OCI-LY1 (cell line): ENCODE measurements at regions not wholly inside any gene's neighbourhood (a gene's known extent, or its start where the extent isn't known, plus 50 kb on each side); places are given as distances from the start of the nearest gene placed in this dataset.

Experiments used
- H2AFZ ChIP-seq: fragments of 200-600 bp; sonication (generic), shearing (Covaris generic); 2 replicates; pipeline ENCODE4 v1.6.0; 2014; ENCODE audit warnings: antibody characterized with exemption, mild to moderate bottlenecking, low read length
- H3F3A ChIP-seq: fragments of 200-600 bp; sonication (generic), shearing (Covaris generic); 2 replicates; pipeline ENCODE4 v1.6.0; 2014; ENCODE audit warnings: mild to moderate bottlenecking, antibody characterized with exemption, low read length, moderate library complexity; ENCODE audit not compliant: insufficient read depth
- H3K27ac ChIP-seq: fragments of 200-600 bp; sonication (generic); 2 replicates; pipeline ENCODE4 v1.5.1; 2014; ENCODE audit warnings: low read length, mixed run types, mild to moderate bottlenecking, low read depth; ENCODE audit not compliant: poor library complexity, severe bottlenecking
- H3K27me3 ChIP-seq: fragments of 200-600 bp; sonication (generic); 2 replicates; pipeline ENCODE4 v1.6.0; 2014; ENCODE audit warnings: antibody characterized with exemption, mild to moderate bottlenecking, low read length, moderate library complexity; ENCODE audit not compliant: insufficient read depth
- H3K36me3 ChIP-seq: fragments of 200-600 bp; sonication (generic); 2 replicates; pipeline ENCODE4 v1.6.1; 2014; ENCODE audit warnings: mild to moderate bottlenecking, antibody characterized with exemption, low read length, moderate library complexity, mixed read lengths; ENCODE audit not compliant: insufficient read depth
- H3K4me1 ChIP-seq: fragments of 200-600 bp; sonication (generic); 2 replicates; pipeline ENCODE4 v1.5.1; 2014; ENCODE audit warnings: mild to moderate bottlenecking, low read length, moderate library complexity; ENCODE audit not compliant: insufficient read depth, severe bottlenecking
- H3K4me2 ChIP-seq: fragments of 200-600 bp; sonication (generic), shearing (Covaris generic); 2 replicates; pipeline ENCODE4 v1.6.1; 2014; ENCODE audit warnings: low read length
- H3K4me3 ChIP-seq: fragments of 200-600 bp; sonication (generic); 2 replicates; pipeline ENCODE4 v1.5.1; 2014; ENCODE audit warnings: low read length, low read depth, mild to moderate bottlenecking, mixed read lengths; ENCODE audit not compliant: poor library complexity, severe bottlenecking
- H3K79me2 ChIP-seq: fragments of 200-600 bp; shearing (Covaris generic); 2 replicates; pipeline ENCODE4 v1.6.1; 2016; ENCODE audit warnings: mixed run types, low read length, mixed read lengths; ENCODE audit not compliant: insufficient read depth
- H3K9ac ChIP-seq: fragments of 200-600 bp; sonication (generic), shearing (Covaris generic); 2 replicates; pipeline ENCODE4 v1.6.1; 2014; ENCODE audit warnings: mild to moderate bottlenecking, low read length, mixed read lengths
- H3K9me2 ChIP-seq: fragments of 200-600 bp; sonication (generic), shearing (Covaris generic); 2 replicates; pipeline ENCODE4 v1.6.1; 2014; ENCODE audit warnings: low read depth, mild to moderate bottlenecking, low read length, mixed read lengths
- H3K9me3 ChIP-seq: fragments of 200-600 bp; shearing (Covaris generic); 2 replicates; pipeline ENCODE4 v1.6.1; 2014; ENCODE audit warnings: low read length, mixed read lengths
- H4K20me1 ChIP-seq: fragments of 200-600 bp; sonication (generic), shearing (Covaris generic); 2 replicates; pipeline ENCODE4 v1.6.0; 2016; ENCODE audit warnings: mild to moderate bottlenecking, low read length; ENCODE audit not compliant: insufficient read depth
- CTCF ChIP-seq: fragments of 200-600 bp; sonication (generic), shearing (Covaris generic); IDR thresholded peaks from 2 replicates; pipeline ENCODE4 v1.5.1; 2017; ENCODE audit warnings: mild to moderate bottlenecking, antibody characterized with exemption, low read length, moderate library complexity, mixed read lengths
- EZH2 ChIP-seq: fragments of 200-600 bp; sonication (generic), shearing (Covaris generic); IDR thresholded peaks from 2 replicates; pipeline ENCODE4 v1.8.0; 2017; ENCODE audit warnings: borderline replicate concordance, mixed run types, mild to moderate bottlenecking, antibody characterized with exemption, low read length, moderate library complexity, mixed read lengths

GRCh38 chr20:24842918-24843715 lies 106.0 kb upstream of the CST7 start:
- Histone ChIP-seq H3K27me3 (peaks cover 5% of the 10 kb centered on the region; the same call in 1 of the 2 replicates), H4K20me1 (no peaks in the 10 kb centered on the region), H3K27ac (peak overlapping the region; percentile 54), H3K4me3 (peak overlapping the region; percentile 23), H3K4me2 (peak overlapping the region; percentile 12; the same call in 1 of the 2 replicates), H3K9ac (no peak overlapping the region), H3F3A (no peaks in the 10 kb centered on the region), H2AFZ (no peak overlapping the region), H3K36me3 (no peaks in the 10 kb centered on the region), H3K79me2 (no peaks in the 10 kb centered on the region), H3K9me2 (no peaks in the 10 kb centered on the region), H3K4me1 (peaks cover 17% of the 10 kb centered on the region), H3K9me3 (no peaks in the 10 kb centered on the region)
- TF ChIP-seq CTCF = no peak

- Histone ChIP-seq H3F3A (no peaks in the 10 kb centered on the region), H3K4me3 (no peak overlapping the region), H3K9me3 (peaks cover 3% of the 10 kb centered on the region), H3K4me1 (no peaks in the 10 kb centered on the region), H3K27ac (no peak overlapping the region), H3K27me3 (no peaks in the 10 kb centered on the region), H3K9ac (no peak overlapping the region), H4K20me1 (no peaks in the 10 kb centered on the region), H2AFZ (no peak overlapping the region), H3K36me3 (no peaks in the 10 kb centered on the region), H3K4me2 (no peak overlapping the region), H3K79me2 (no peaks in the 10 kb centered on the region), H3K9me2 (no peaks in the 10 kb centered on the region)
- no peak for TF ChIP-seq EZH2
- no peak for TF ChIP-seq CTCF
These were observed 98.9 kb upstream of the CST7 start for GRCh38 chr20:24850176-24850575.

GRCh38 chr20:24851346-24852019 lies 97.6 kb upstream of the CST7 start:
- peaks cover 3% of the 10 kb centered on the region for H3K9me3 ChIP-seq
- H3K4me2 ChIP-seq = no peak overlapping the region

More at GRCh38 chr20:24851346-24852019, 97.6 kb upstream of the CST7 start:
- Histone ChIP-seq H3F3A (no peaks in the 10 kb centered on the region), H2AFZ (no peak overlapping the region), H3K36me3 (no peaks in the 10 kb centered on the region), H3K4me1 (no peaks in the 10 kb centered on the region), H3K4me3 (no peak overlapping the region), H3K27ac (no peak overlapping the region), H3K27me3 (no peaks in the 10 kb centered on the region), H4K20me1 (no peaks in the 10 kb centered on the region), H3K79me2 (no peaks in the 10 kb centered on the region), H3K9me2 (no peaks in the 10 kb centered on the region), H3K9ac (no peak overlapping the region)
- TF ChIP-seq CTCF = no peak
